IPS-15b (cell line): ENCODE measurements at regions not wholly inside any gene's neighbourhood (a gene's known extent, or its start where the extent isn't known, plus 50 kb on each side); places are given as distances from the start of the nearest gene placed in this dataset.
"Not testable (repeated sequence)": the region's sequence is repeated elsewhere in the genome, so short reads cannot be mapped to it uniquely, and the experiment has no call there.

Experiments used
- H3K27me3 ChIP-seq: one replicate; pipeline ENCODE4 v1.6.1; 2013; ENCODE audit warnings: low read length; ENCODE audit not compliant: control insufficient read depth, insufficient read depth
- H3K36me3 ChIP-seq: one replicate; pipeline ENCODE4 v1.6.1; 2013; ENCODE audit warnings: low read length; ENCODE audit not compliant: control insufficient read depth, insufficient read depth
- H3K4me1 ChIP-seq: one replicate; pipeline ENCODE4 v1.6.1; 2013; ENCODE audit warnings: mild to moderate bottlenecking, low read length; ENCODE audit not compliant: control insufficient read depth, insufficient read depth
- H3K4me3 ChIP-seq: one replicate; pipeline ENCODE4 v1.5.1; 2013; ENCODE audit warnings: low read depth, low read length
- H3K9ac ChIP-seq: one replicate; pipeline ENCODE4 v1.6.1; 2013; ENCODE audit warnings: low read depth, mild to moderate bottlenecking, low read length
- H3K9me3 ChIP-seq: one replicate; pipeline ENCODE4 v1.6.1; 2013; ENCODE audit warnings: mild to moderate bottlenecking, low read length; ENCODE audit not compliant: control insufficient read depth, insufficient read depth

- H3K4me1 ChIP-seq: no peaks in the 10 kb centered on the region
- no peaks in the 10 kb centered on the region for H3K27me3 ChIP-seq
- H3K4me3 ChIP-seq: no peak overlapping the region
- H3K9me3 ChIP-seq: no peaks in the 10 kb centered on the region
- no peaks in the 10 kb centered on the region for H3K36me3 ChIP-seq
- no peak overlapping the region for H3K9ac ChIP-seq
Measured at GRCh38 chr4:138865765-138866164, 149.8 kb upstream of the NOCT start.

GRCh38 chr4:138864961-138865720, 150.4 kb upstream of the NOCT start:
- Histone ChIP-seq H3K4me3 (no peak overlapping the region), H3K27me3 (no peaks in the 10 kb centered on the region), H3K4me1 (no peaks in the 10 kb centered on the region), H3K9me3 (no peaks in the 10 kb centered on the region), H3K36me3 (no peaks in the 10 kb centered on the region), H3K9ac (no peak overlapping the region)

GRCh38 chr4:138863160-138863559, 152.4 kb upstream of the NOCT start:
- H3K27me3 ChIP-seq: no peaks in the 10 kb centered on the region
- H3K36me3 ChIP-seq: no peaks in the 10 kb centered on the region
- H3K4me1 ChIP-seq: no peaks in the 10 kb centered on the region
- H3K9me3 ChIP-seq: no peaks in the 10 kb centered on the region
- H3K4me3 ChIP-seq: no peak overlapping the region
- no peak overlapping the region for H3K9ac ChIP-seq

- Histone ChIP-seq H3K4me3 (no peak overlapping the region), H3K4me1 (no peaks in the 10 kb centered on the region)
Measured at GRCh38 chr4:138861135-138861534, 154.4 kb upstream of the NOCT start.

GRCh38 chr4:138860357-138860756, 155.2 kb upstream of the NOCT start:
- not testable (repeated sequence) for H3K9me3 ChIP-seq, H3K9ac ChIP-seq, H3K4me3 ChIP-seq, H3K27me3 ChIP-seq, H3K4me1 ChIP-seq, H3K36me3 ChIP-seq

More at GRCh38 chr4:138861135-138861534, 154.4 kb upstream of the NOCT start:
- no peak overlapping the region for H3K9ac ChIP-seq
- H3K36me3 ChIP-seq: no peaks in the 10 kb centered on the region
- no peaks in the 10 kb centered on the region for H3K27me3 ChIP-seq
- no peaks in the 10 kb centered on the region for H3K9me3 ChIP-seq

- Histone ChIP-seq H3K4me3 (no peak overlapping the region), H3K27me3 (no peaks in the 10 kb centered on the region), H3K4me1 (no peaks in the 10 kb centered on the region), H3K36me3 (no peaks in the 10 kb centered on the region), H3K9me3 (no peaks in the 10 kb centered on the region), H3K9ac (no peak overlapping the region)
Measured at GRCh38 chr4:138859254-138859653, 156.3 kb upstream of the NOCT start.

- Histone ChIP-seq H3K9ac (no peak overlapping the region), H3K36me3 (no peaks in the 10 kb centered on the region), H3K9me3 (no peaks in the 10 kb centered on the region), H3K27me3 (no peaks in the 10 kb centered on the region), H3K4me1 (no peaks in the 10 kb centered on the region), H3K4me3 (no peak overlapping the region)
Measured at GRCh38 chr4:138858419-138858818, 157.2 kb upstream of the NOCT start.

- H3K36me3 ChIP-seq: no peaks in the 10 kb centered on the region
- H3K4me1 ChIP-seq: peaks cover under 1% of the 10 kb centered on the region
- H3K27me3 ChIP-seq: no peaks in the 10 kb centered on the region
- no peaks in the 10 kb centered on the region for H3K9me3 ChIP-seq
- H3K9ac ChIP-seq: no peak overlapping the region
- no peak overlapping the region for H3K4me3 ChIP-seq
Measured at GRCh38 chr4:138857416-138857815, 158.2 kb upstream of the NOCT start.

GRCh38 chr4:138852681-138853080, 162.9 kb upstream of the NOCT start:
- H3K27me3 ChIP-seq: no peaks in the 10 kb centered on the region
- H3K4me3 ChIP-seq: no peak overlapping the region
- H3K36me3 ChIP-seq: no peaks in the 10 kb centered on the region
- H3K4me1 ChIP-seq: peaks cover 8% of the 10 kb centered on the region
- H3K9ac ChIP-seq: no peak overlapping the region
- H3K9me3 ChIP-seq: no peaks in the 10 kb centered on the region

- Histone ChIP-seq H3K9me3 (no peaks in the 10 kb centered on the region), H3K4me1 (peaks cover 8% of the 10 kb centered on the region), H3K4me3 (peak overlapping the region; percentile 63), H3K27me3 (no peaks in the 10 kb centered on the region), H3K36me3 (no peaks in the 10 kb centered on the region), H3K9ac (no peak overlapping the region)
Measured at GRCh38 chr4:138851391-138852335, 163.9 kb upstream of the NOCT start.

- Histone ChIP-seq H3K4me3 (no peak overlapping the region), H3K27me3 (no peaks in the 10 kb centered on the region), H3K9me3 (no peaks in the 10 kb centered on the region), H3K36me3 (no peaks in the 10 kb centered on the region), H3K4me1 (no peaks in the 10 kb centered on the region), H3K9ac (no peak overlapping the region)
Measured at GRCh38 chr4:138845664-138846063, 169.9 kb upstream of the NOCT start.

- Histone ChIP-seq H3K9ac (no peak overlapping the region), H3K4me1 (no peaks in the 10 kb centered on the region), H3K4me3 (no peak overlapping the region), H3K36me3 (no peaks in the 10 kb centered on the region), H3K9me3 (no peaks in the 10 kb centered on the region), H3K27me3 (no peaks in the 10 kb centered on the region)
Measured at GRCh38 chr4:138845054-138845453, 170.5 kb upstream of the NOCT start.
